CD8-positive, alpha-beta memory T cell (primary cell): ENCODE measurements at regions not wholly inside any gene's neighbourhood (a gene's known extent, or its start where the extent isn't known, plus 50 kb on each side); places are given as distances from the start of the nearest gene placed in this dataset.
"Not testable (repeated sequence)": the region's sequence is repeated elsewhere in the genome, so short reads cannot be mapped to it uniquely, and the experiment has no call there.

Experiments used
- CTCF ChIA-PET: fragments of 350-600 bp; sonication (Branson Sonifier 250); formaldehyde crosslinking; loops from one replicate; lab custom pipeline; 2021; ENCODE audit warnings: antibody characterized with exemption; lab: Charles Lee
- POLR2A ChIA-PET: fragments of 350-600 bp; sonication (Branson Sonifier 250); formaldehyde crosslinking; loops from one replicate; lab custom pipeline; 2021; ENCODE audit warnings: antibody characterized with exemption; lab: Charles Lee
- DNase-seq, 5 donors: peaks; one replicate each; pipeline versions ENCODE4 v3.0.0 to v3.0.0-alpha.2; 2020 to 2022; ENCODE audit warnings: mixed read lengths in 1 of 5
- H3K27ac ChIP-seq: one replicate; pipeline ENCODE4 v1.7.0; 2013; ENCODE audit warnings: low read depth, mild to moderate bottlenecking, low read length, moderate library complexity
- H3K27me3 ChIP-seq: 2 replicates; pipeline ENCODE4 v1.7.0; 2013; ENCODE audit warnings: low read length, mild to moderate bottlenecking; ENCODE audit not compliant: insufficient read depth, poor library complexity, severe bottlenecking
- H3K36me3 ChIP-seq: 2 replicates; pipeline ENCODE4 v1.7.0; 2013; ENCODE audit warnings: mild to moderate bottlenecking, low read length, moderate library complexity; ENCODE audit not compliant: insufficient read depth
- H3K4me1 ChIP-seq: 2 replicates; pipeline ENCODE4 v1.7.0; 2013; ENCODE audit warnings: mild to moderate bottlenecking, low read length, moderate library complexity; ENCODE audit not compliant: insufficient read depth
- H3K4me3 ChIP-seq: 2 replicates; pipeline ENCODE4 v1.7.0; 2013; ENCODE audit warnings: mild to moderate bottlenecking, low read length
- H3K9me3 ChIP-seq: 2 replicates; pipeline ENCODE4 v1.7.0; 2013; ENCODE audit warnings: mild to moderate bottlenecking, low read length
- H3K27ac Mint-ChIP-seq, 8 donors: one replicate each; pipeline ENCODE4 v1.8.0; 2020 to 2021; ENCODE audit warnings: mixed read lengths in 8 of 8, mild to moderate bottlenecking in 6 of 8, inconsistent platforms in 3 of 8, moderate library complexity in 3 of 8
- H3K27me3 Mint-ChIP-seq, 2 donors: one replicate each; pipeline ENCODE4 v1.8.0; 2020 to 2021; ENCODE audit warnings: mixed read lengths in 2 of 2, mild to moderate bottlenecking in 1 of 2, moderate library complexity in 1 of 2
- H3K36me3 Mint-ChIP-seq, 3 donors: one replicate each; pipeline ENCODE4 v1.8.0; 2020 to 2021; ENCODE audit warnings: mixed read lengths in 3 of 3, inconsistent platforms in 1 of 3, mild to moderate bottlenecking in 1 of 3
- H3K4me1 Mint-ChIP-seq, 3 donors: one replicate each; pipeline ENCODE4 v1.8.0; 2020 to 2021; ENCODE audit warnings: mixed read lengths in 3 of 3, inconsistent platforms in 1 of 3, mild to moderate bottlenecking in 1 of 3
- H3K4me3 Mint-ChIP-seq, 7 donors: one replicate each; pipeline ENCODE4 v1.8.0; 2020 to 2021; ENCODE audit warnings: mixed read lengths in 7 of 7, mild to moderate bottlenecking in 6 of 7, moderate library complexity in 4 of 7, inconsistent platforms in 2 of 7
- H3K9me3 Mint-ChIP-seq, 5 donors: one replicate each; pipeline ENCODE4 v1.8.0; 2020 to 2022; ENCODE audit warnings: mixed read lengths in 5 of 5, mild to moderate bottlenecking in 3 of 5, moderate library complexity in 2 of 5, inconsistent platforms in 1 of 5

DNA sequence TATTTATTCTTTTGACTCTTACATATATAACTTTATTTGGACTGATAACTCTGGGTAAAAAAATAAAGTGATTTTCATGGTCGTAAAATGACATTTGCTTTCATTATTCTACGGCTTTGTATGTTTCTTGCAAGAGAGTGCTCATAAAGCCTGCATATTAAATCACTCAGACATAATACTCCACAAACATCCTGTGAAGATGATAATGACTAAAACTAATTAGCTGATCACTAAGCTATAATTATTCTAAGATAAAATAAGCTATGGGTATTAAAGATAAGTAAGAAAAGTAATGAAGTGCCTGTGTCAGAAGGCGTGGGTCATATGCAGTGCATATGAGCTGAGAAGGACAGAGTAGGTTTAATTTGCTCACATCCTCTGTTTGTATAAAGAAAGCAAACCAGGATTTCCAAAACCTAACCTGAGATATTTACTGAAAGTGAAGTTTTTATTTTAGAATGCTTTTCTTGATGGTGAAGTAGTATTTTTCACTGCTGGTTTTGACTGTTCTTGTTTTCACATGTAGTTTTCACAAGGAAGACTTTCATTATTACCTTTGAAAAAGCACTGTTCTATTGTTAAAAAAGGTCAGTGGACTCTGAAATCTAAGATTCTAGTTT, 278.8 kb downstream of the AMY1C start:
- Mint-ChIP-seq H3K9me3 (peaks cover 3 to 24% (median 10%) of the 10 kb centered on the region in 5 donors), H3K36me3 (no peaks in the 10 kb centered on the region), H3K4me3 (no peak overlapping the region), H3K27me3 (no peaks in the 10 kb centered on the region), H3K4me1 (no peaks in the 10 kb centered on the region), H3K27ac (no peak overlapping the region)
- CTCF ChIA-PET, result no interaction called here
- Histone ChIP-seq H3K36me3 (no peaks in the 10 kb centered on the region), H3K4me1 (no peaks in the 10 kb centered on the region), H3K27me3 (no peaks in the 10 kb centered on the region), H3K9me3 (no peaks in the 10 kb centered on the region), H3K4me3 (no peak overlapping the region), H3K27ac (no peak overlapping the region)
- DNase-seq, result no peak
- POLR2A ChIA-PET, result no interaction called here

DNA sequence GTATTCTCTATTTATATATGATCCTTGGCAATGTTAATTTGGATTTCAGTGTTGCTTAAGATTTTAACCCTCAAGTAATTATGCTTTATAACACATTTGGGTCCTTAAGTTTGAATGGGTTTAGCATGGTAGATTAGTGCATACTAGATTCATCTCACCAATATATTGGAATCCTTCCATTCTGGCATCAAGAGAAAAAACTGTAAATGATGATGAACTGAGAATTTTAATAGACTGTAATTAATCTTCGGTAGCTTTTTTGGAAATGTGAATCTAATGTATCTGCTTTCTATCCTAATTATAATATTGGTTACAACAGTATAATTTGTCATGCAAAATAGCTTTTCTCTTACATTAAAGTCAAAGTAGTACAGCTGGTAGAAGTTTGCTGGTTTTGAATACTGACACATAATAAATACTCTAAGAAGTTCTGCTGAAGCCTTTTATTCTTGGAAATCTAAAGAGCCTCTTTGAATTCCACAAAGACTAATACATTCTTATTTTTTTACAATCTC, 279.8 kb downstream of the AMY1C start:
- Histone ChIP-seq H3K4me3 (no peak overlapping the region), H3K9me3 (no peaks in the 10 kb centered on the region), H3K27ac (no peak overlapping the region), H3K36me3 (no peaks in the 10 kb centered on the region), H3K27me3 (no peaks in the 10 kb centered on the region), H3K4me1 (no peaks in the 10 kb centered on the region)
- Mint-ChIP-seq H3K36me3 (no peaks in the 10 kb centered on the region), H3K27ac (no peak overlapping the region), H3K9me3 (peaks cover under 1 to 24% (median 7%) of the 10 kb centered on the region in 5 donors), H3K4me3 (no peak overlapping the region), H3K27me3 (no peaks in the 10 kb centered on the region), H3K4me1 (no peaks in the 10 kb centered on the region)
- CTCF ChIA-PET, result no interaction called here
- no peak for DNase-seq
- POLR2A ChIA-PET, result no interaction called here

- H3K27ac ChIP-seq, result no peak overlapping the region
- peaks cover 2 to 14% (median 5%) of the 10 kb centered on the region in 5 donors for H3K9me3 Mint-ChIP-seq
- no peak for DNase-seq
- no peaks in the 10 kb centered on the region for H3K9me3 ChIP-seq
- H3K27ac Mint-ChIP-seq, result no peak overlapping the region
- no peaks in the 10 kb centered on the region for H3K36me3 ChIP-seq
- H3K27me3 ChIP-seq, result no peaks in the 10 kb centered on the region
- no peak overlapping the region for H3K4me3 ChIP-seq
- no peaks in the 10 kb centered on the region for H3K4me1 Mint-ChIP-seq
- ChIA-PET POLR2A (no interaction called here), CTCF (no interaction called here)
- H3K36me3 Mint-ChIP-seq, result no peaks in the 10 kb centered on the region
- H3K4me3 Mint-ChIP-seq, result no peak overlapping the region
- peaks cover 0 to 2% of the 10 kb centered on the region in 2 donors for H3K27me3 Mint-ChIP-seq
- no peaks in the 10 kb centered on the region for H3K4me1 ChIP-seq
These were observed 307.1 kb downstream of the AMY1C start for GRCh38 chr1:104056786-104057185.

DNA sequence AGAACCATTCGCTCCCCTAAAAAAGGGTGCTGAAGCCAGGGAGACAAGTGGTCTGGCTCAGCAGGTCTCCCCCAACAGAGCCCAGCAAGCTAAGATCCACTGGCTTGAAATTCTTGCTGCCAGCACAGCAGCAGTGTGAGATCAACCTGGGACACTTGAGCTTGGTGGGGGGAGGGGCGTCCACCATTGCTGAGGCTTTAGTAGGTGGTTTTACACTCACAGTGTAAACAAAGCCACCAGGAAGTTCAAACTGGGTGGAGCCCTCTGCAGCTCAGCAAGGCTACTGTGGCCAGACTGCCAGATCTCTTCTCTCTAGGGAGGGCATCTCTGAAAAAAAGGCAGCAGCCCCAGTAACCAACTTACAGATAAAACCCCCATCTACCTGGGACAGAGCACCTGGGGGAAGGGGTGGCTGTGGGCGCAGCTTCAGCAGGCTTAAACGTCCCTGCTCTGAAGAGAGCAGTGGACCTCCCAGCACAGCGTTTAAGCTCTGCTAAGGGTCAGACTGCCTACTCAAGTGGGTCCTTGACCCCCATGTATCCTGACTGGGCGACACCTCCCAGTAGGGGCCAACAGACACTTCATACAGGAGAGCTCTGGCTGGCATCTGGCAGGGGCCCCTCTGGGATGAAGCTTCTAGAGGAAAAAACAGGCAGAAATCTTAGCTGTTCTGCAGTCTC, 307.7 kb downstream of the AMY1C start:
- peak overlapping the region in 1 of 8 donors; percentile 19 for H3K27ac Mint-ChIP-seq
- not testable (repeated sequence) for H3K27me3 ChIP-seq, H3K27ac ChIP-seq

GRCh38 chr1:104061637-104062036, 311.9 kb downstream of the AMY1C start:
- H3K27me3 ChIP-seq, CTCF ChIA-PET, DNase-seq, H3K36me3 Mint-ChIP-seq, H3K9me3 ChIP-seq, H3K27ac ChIP-seq, H3K4me1 Mint-ChIP-seq, H3K4me3 ChIP-seq, H3K27ac Mint-ChIP-seq, H3K36me3 ChIP-seq, H3K4me3 Mint-ChIP-seq, H3K27me3 Mint-ChIP-seq, H3K4me1 ChIP-seq, POLR2A ChIA-PET: not testable (repeated sequence)
- H3K9me3 Mint-ChIP-seq, result peaks cover 0 to 18% (median 3%) of the 10 kb centered on the region in 5 donors

More for the DNA sequence above, 307.7 kb downstream of the AMY1C start:
- H3K4me1 Mint-ChIP-seq, H3K36me3 Mint-ChIP-seq, CTCF ChIA-PET, DNase-seq, H3K36me3 ChIP-seq, POLR2A ChIA-PET, H3K9me3 ChIP-seq, H3K27me3 Mint-ChIP-seq, H3K4me3 ChIP-seq, H3K4me1 ChIP-seq, H3K4me3 Mint-ChIP-seq: not testable (repeated sequence)
- H3K9me3 Mint-ChIP-seq, result peaks cover 2 to 10% (median 4%) of the 10 kb centered on the region in 5 donors

- H3K36me3 Mint-ChIP-seq, result no peaks in the 10 kb centered on the region
- Histone ChIP-seq H3K36me3 (no peaks in the 10 kb centered on the region), H3K4me3 (no peak overlapping the region), H3K4me1 (no peaks in the 10 kb centered on the region), H3K27ac (no peak overlapping the region), H3K27me3 (no peaks in the 10 kb centered on the region), H3K9me3 (no peaks in the 10 kb centered on the region)
- DNase-seq, result no peak
- no peaks in the 10 kb centered on the region for H3K27me3 Mint-ChIP-seq
- H3K4me1 Mint-ChIP-seq, result no peaks in the 10 kb centered on the region
- H3K27ac Mint-ChIP-seq, result no peak overlapping the region
- CTCF ChIA-PET, result no interaction called here
- POLR2A ChIA-PET, result no interaction called here
- H3K9me3 Mint-ChIP-seq, result peaks cover 0 to 22% (median 3%) of the 10 kb centered on the region in 5 donors
- H3K4me3 Mint-ChIP-seq, result no peak overlapping the region
These were observed 314.7 kb downstream of the AMY1C start for GRCh38 chr1:104064399-104064798.

GRCh38 chr1:104072915-104073371, 323.2 kb downstream of the AMY1C start:
- no peaks in the 10 kb centered on the region for H3K4me1 ChIP-seq
- H3K36me3 Mint-ChIP-seq, result no peaks in the 10 kb centered on the region
- H3K27ac Mint-ChIP-seq, result peak overlapping the region in 1 of 8 donors; percentile 77
- H3K27me3 Mint-ChIP-seq, result no peaks in the 10 kb centered on the region
- H3K9me3 ChIP-seq, result no peaks in the 10 kb centered on the region
- peak overlapping the region in 2 of 7 donors; percentile 15 to 70 for H3K4me3 Mint-ChIP-seq
- no peak overlapping the region for H3K4me3 ChIP-seq
- H3K27ac ChIP-seq, result no peak overlapping the region
- H3K27me3 ChIP-seq, result no peaks in the 10 kb centered on the region
- DNase-seq, result peak in 1 of 5 donors; percentile 5
- ChIA-PET POLR2A (no interaction called here), CTCF (no interaction called here)
- H3K4me1 Mint-ChIP-seq, result no peaks in the 10 kb centered on the region
- peaks cover 5 to 13% (median 7%) of the 10 kb centered on the region in 5 donors for H3K9me3 Mint-ChIP-seq
- no peaks in the 10 kb centered on the region for H3K36me3 ChIP-seq

DNA sequence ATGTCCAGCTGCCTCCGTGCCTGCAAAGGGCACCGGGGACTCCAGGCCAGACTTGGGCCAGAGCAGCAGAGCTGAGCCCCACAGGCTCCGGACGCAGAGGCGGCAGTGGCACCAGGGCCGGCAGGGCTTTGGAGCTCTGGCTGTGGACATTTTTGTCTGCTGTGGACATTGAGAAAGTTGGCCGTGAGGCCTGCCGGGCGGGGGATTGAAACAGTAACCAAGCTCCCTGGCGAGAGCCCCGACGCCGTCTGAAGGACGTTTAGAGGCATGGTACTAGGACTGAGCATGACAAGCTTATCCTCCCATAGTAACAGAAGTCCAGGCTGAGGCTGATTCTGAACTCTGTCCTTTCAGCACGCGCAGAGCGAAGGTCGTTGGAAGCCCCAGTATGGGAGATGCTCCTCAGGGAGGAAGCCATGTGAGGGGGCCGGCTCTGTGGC, 323.8 kb downstream of the AMY1C start:
- peak overlapping the region in 1 of 7 donors; percentile 15 for H3K4me3 Mint-ChIP-seq
- ChIA-PET POLR2A (no interaction called here), CTCF (no interaction called here)
- peak in 1 of 5 donors; percentile 0 for DNase-seq
- Histone ChIP-seq H3K27ac (no peak overlapping the region), H3K4me3 (no peak overlapping the region), H3K9me3 (no peaks in the 10 kb centered on the region), H3K4me1 (no peaks in the 10 kb centered on the region), H3K27me3 (no peaks in the 10 kb centered on the region), H3K36me3 (no peaks in the 10 kb centered on the region)
- peaks cover 5 to 12% (median 7%) of the 10 kb centered on the region in 5 donors for H3K9me3 Mint-ChIP-seq
- no peak overlapping the region for H3K27ac Mint-ChIP-seq
- H3K36me3 Mint-ChIP-seq, result no peaks in the 10 kb centered on the region
- H3K27me3 Mint-ChIP-seq, result no peaks in the 10 kb centered on the region
- H3K4me1 Mint-ChIP-seq, result no peaks in the 10 kb centered on the region
